ENCODE measurements at regions not wholly inside any gene's neighbourhood (a gene's known extent, or its start where the extent isn't known, plus 50 kb on each side); places are given as distances from the start of the nearest gene placed in this dataset.

DNA sequence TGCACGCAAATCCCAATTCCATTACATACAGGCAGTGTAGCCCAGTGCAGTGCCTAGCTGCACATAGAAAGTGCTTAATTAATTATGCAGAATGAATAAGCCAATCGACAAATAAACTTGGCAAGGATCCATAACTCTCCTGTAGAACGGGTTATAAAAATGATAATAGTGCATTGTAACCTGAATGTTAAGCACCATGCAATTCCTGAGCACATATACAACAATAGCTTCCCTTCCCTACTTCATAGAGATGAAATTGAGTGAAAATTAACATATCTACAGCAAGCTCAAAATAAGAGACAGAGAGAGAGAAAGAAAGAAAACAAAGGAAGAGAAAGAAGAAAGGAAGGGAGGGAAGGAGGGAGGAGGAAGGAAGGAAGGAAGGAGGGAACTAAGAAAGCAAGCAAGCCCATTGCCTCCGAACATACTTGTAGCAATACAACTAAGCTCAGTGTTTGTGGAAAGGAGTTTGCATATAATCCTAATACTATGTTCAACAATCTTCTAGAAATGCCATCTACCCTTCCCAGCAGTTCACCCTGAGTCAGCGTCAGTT is 1074.0 kb upstream of the LCORL start:
- no peak for DNase-seq
- intact Hi-C loops (cut with DNase I) = no loop called here
- TF ChIP-seq, protein P1, sequence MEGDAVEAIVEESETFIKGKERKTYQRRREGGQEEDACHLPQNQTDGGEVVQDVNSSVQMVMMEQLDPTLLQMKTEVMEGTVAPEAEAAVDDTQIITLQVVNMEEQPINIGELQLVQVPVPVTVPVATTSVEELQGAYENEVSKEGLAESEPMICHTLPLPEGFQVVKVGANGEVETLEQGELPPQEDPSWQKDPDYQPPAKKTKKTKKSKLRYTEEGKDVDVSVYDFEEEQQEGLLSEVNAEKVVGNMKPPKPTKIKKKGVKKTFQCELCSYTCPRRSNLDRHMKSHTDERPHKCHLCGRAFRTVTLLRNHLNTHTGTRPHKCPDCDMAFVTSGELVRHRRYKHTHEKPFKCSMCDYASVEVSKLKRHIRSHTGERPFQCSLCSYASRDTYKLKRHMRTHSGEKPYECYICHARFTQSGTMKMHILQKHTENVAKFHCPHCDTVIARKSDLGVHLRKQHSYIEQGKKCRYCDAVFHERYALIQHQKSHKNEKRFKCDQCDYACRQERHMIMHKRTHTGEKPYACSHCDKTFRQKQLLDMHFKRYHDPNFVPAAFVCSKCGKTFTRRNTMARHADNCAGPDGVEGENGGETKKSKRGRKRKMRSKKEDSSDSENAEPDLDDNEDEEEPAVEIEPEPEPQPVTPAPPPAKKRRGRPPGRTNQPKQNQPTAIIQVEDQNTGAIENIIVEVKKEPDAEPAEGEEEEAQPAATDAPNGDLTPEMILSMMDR (IDR thresholded peaks at IDR 0.05) = no peak
- no peak for TF ChIP-seq POLR2A (IDR thresholded peaks at IDR 0.05)
- WGBS, 2 donors = 46 to 48% methylated on average over 5 of the region's 5 CpGs
- Histone ChIP-seq H3K4me1 (no peaks in the 10 kb centered on the region), H3K9me3 (no peaks in the 10 kb centered on the region), H3K36me3 (no peaks in the 10 kb centered on the region), H3K27me3 (no peaks in the 10 kb centered on the region), H3K27ac (no peak overlapping the region), H3K4me3 (no peak overlapping the region)

DNA sequence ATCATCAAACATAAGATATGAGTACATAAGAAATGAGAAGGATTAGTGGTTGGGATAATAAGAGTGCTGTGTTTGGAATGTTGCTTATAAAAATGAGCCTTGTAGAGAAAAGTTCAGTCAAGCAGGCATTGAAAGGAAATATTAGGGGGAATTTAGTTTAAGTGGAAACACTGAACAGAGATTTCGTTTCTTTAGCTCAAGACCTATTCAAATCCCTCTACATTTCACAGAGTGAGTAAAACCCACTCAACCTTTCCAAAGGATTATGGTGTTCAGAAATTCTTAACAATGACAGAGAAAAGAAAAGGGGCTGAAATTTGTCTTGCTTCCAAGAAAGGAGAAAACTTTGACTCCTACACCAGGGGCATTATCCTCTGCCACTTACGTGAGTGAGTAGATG is 1072.4 kb upstream of the LCORL start:
- no peaks in the 10 kb centered on the region for H3K27me3 ChIP-seq
- H3K9me3 ChIP-seq = no peaks in the 10 kb centered on the region
- no peak overlapping the region for H3K27ac ChIP-seq
- no peaks in the 10 kb centered on the region for H3K4me1 ChIP-seq
- DNase-seq = no peak
- TF ChIP-seq POLR2A (IDR thresholded peaks at IDR 0.05) = no peak
- TF ChIP-seq, protein P1 (IDR thresholded peaks at IDR 0.05) = no peak
- H3K4me3 ChIP-seq = no peak overlapping the region
- intact Hi-C loops (cut with DNase I) = no loop called here
- no peaks in the 10 kb centered on the region for H3K36me3 ChIP-seq
- whole genome bisulfite sequencing, 2 donors = 13 to 16% methylated on average over 2 of the region's 2 CpGs

- H3K27ac ChIP-seq = no peak overlapping the region
- H3K4me1 ChIP-seq = no peaks in the 10 kb centered on the region
- no peaks in the 10 kb centered on the region for H3K36me3 ChIP-seq
- no peaks in the 10 kb centered on the region for H3K27me3 ChIP-seq
- intact Hi-C loops (cut with DNase I) = no loop called here
- no peaks in the 10 kb centered on the region for H3K9me3 ChIP-seq
- H3K4me3 ChIP-seq = no peak overlapping the region
- DNase-seq = no peak
- TF ChIP-seq, protein P1 (IDR thresholded peaks at IDR 0.05) = no peak
- TF ChIP-seq POLR2A (IDR thresholded peaks at IDR 0.05) = no peak
These were observed 1071.2 kb upstream of the LCORL start for GRCh38 chr4:19092797-19093196.

- TF ChIP-seq, protein P1 (IDR thresholded peaks at IDR 0.05) = no peak
- no peak for TF ChIP-seq POLR2A (IDR thresholded peaks at IDR 0.05)
- intact Hi-C loops (cut with DNase I) = no loop called here
- Histone ChIP-seq H3K9me3 (no peaks in the 10 kb centered on the region), H3K36me3 (no peaks in the 10 kb centered on the region), H3K27me3 (no peaks in the 10 kb centered on the region), H3K4me3 (no peak overlapping the region), H3K4me1 (no peaks in the 10 kb centered on the region), H3K27ac (no peak overlapping the region)
- DNase-seq = no peak
- WGBS, 2 donors = 70 to 97% methylated on average over 2 of the region's 2 CpGs
These were observed 1052.5 kb upstream of the LCORL start for GRCh38 chr4:19074036-19074435.

DNA sequence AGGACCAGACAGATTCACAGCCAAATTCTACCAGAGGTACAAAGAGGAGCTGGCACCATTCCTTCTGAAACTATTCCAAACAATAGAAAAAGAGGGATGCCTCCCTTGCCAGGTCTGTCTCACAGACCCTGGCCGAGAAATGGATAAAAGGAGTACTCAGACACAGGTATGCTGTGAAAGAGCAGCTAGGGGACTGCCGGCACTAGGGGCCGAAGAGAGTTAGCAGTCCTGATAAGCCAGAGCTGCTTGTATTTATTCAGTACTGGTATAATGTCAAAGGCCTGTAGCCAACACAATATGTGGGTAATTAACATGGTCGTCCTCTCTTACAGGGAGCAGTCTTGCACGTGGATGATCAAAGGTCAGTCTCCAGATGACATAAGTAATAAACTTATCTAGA is 1042.1 kb upstream of the LCORL start:
- TF ChIP-seq POLR2A (IDR thresholded peaks at IDR 0.05) = no peak
- TF ChIP-seq, protein P1 (IDR thresholded peaks at IDR 0.05) = no peak
- H3K4me1 ChIP-seq = no peaks in the 10 kb centered on the region
- intact Hi-C loops (cut with DNase I) = no loop called here
- H3K4me3 ChIP-seq = no peak overlapping the region
- no peak overlapping the region for H3K27ac ChIP-seq
- DNase-seq = no peak
- H3K9me3 ChIP-seq = peaks cover 0 to 5% (median 0%) of the 10 kb centered on the region in 3 donors
- H3K36me3 ChIP-seq = no peaks in the 10 kb centered on the region
- no peaks in the 10 kb centered on the region for H3K27me3 ChIP-seq
- 70 to 78% methylated on average over 5 of the region's 5 CpGs for WGBS, 2 donors

All from esophagus squamous epithelium (tissue), 5 donors.